Stimulated activated CD4-positive, alpha-beta T cell treated with anti-CD3 and anti-CD28 coated beads, Interleukin-12 subunit alpha, Interleukin-12 subunit beta, amount 100 ng/mL, for 24 hours (primary cell): ENCODE measurements at regions not wholly inside any gene's neighbourhood (a gene's known extent, or its start where the extent isn't known, plus 50 kb on each side); places are given as distances from the start of the nearest gene placed in this dataset.
"Not testable (repeated sequence)": the region's sequence is repeated elsewhere in the genome, so short reads cannot be mapped to it uniquely, and the experiment has no call there.

Experiments
- DNase-seq, 2 experiments: peaks; one replicate each; pipeline ENCODE4 v3.0.0-alpha.2; 2020; ENCODE audit warnings: low read depth in 2 of 2

GRCh38 chr18:60319129-60319528 lies 53.4 kb downstream of the MC4R start:
- DNase-seq, result no peak

- DNase-seq, result no peak
These were observed 60.8 kb downstream of the MC4R start for GRCh38 chr18:60311676-60312360.

GRCh38 chr18:60295674-60296073 lies 76.9 kb downstream of the MC4R start:
- no peak for DNase-seq

GRCh38 chr18:60292186-60292585 lies 80.4 kb downstream of the MC4R start:
- DNase-seq, result no peak

GRCh38 chr18:60279391-60279790 lies 93.2 kb downstream of the MC4R start:
- DNase-seq, result no peak

GRCh38 chr18:60277855-60278480 lies 94.6 kb downstream of the MC4R start:
- DNase-seq, result no peak

GRCh38 chr18:60267391-60268058 lies 105.0 kb downstream of the MC4R start:
- DNase-seq, result no peak

GRCh38 chr18:60266558-60266957 lies 106.0 kb downstream of the MC4R start:
- no peak for DNase-seq

- DNase-seq, result no peak
These were observed 113.4 kb downstream of the MC4R start for GRCh38 chr18:60259052-60259681.

- no peak for DNase-seq
These were observed 123.2 kb downstream of the MC4R start for GRCh38 chr18:60249388-60249787.

GRCh38 chr18:60248336-60249330 lies 123.9 kb downstream of the MC4R start:
- no peak for DNase-seq

- DNase-seq, result no peak
These were observed 125.5 kb downstream of the MC4R start for GRCh38 chr18:60247103-60247502.

- no peak for DNase-seq
These were observed 126.0 kb downstream of the MC4R start for GRCh38 chr18:60246606-60247005.

GRCh38 chr18:60245096-60245495 lies 127.5 kb downstream of the MC4R start:
- DNase-seq, result no peak

GRCh38 chr18:60239024-60239710 lies 133.4 kb downstream of the MC4R start:
- DNase-seq, result not testable (repeated sequence)

GRCh38 chr18:60235164-60235563 lies 137.4 kb downstream of the MC4R start:
- DNase-seq, result no peak

- DNase-seq, result no peak
These were observed 140.0 kb downstream of the MC4R start for GRCh38 chr18:60232541-60232940.

GRCh38 chr18:60228609-60229595 lies 143.7 kb downstream of the MC4R start:
- DNase-seq, result no peak

- no peak for DNase-seq
These were observed 157.1 kb downstream of the MC4R start for GRCh38 chr18:60215432-60215831.

GRCh38 chr18:60209042-60209441 lies 163.5 kb downstream of the MC4R start:
- DNase-seq, result no peak
